ENCODE measurements at regions not wholly inside any gene's neighbourhood (a gene's known extent, or its start where the extent isn't known, plus 50 kb on each side); places are given as distances from the start of the nearest gene placed in this dataset.
A peak's percentile ranks its signal among the peaks of the same experiment; 100 is the strongest.

DNA sequence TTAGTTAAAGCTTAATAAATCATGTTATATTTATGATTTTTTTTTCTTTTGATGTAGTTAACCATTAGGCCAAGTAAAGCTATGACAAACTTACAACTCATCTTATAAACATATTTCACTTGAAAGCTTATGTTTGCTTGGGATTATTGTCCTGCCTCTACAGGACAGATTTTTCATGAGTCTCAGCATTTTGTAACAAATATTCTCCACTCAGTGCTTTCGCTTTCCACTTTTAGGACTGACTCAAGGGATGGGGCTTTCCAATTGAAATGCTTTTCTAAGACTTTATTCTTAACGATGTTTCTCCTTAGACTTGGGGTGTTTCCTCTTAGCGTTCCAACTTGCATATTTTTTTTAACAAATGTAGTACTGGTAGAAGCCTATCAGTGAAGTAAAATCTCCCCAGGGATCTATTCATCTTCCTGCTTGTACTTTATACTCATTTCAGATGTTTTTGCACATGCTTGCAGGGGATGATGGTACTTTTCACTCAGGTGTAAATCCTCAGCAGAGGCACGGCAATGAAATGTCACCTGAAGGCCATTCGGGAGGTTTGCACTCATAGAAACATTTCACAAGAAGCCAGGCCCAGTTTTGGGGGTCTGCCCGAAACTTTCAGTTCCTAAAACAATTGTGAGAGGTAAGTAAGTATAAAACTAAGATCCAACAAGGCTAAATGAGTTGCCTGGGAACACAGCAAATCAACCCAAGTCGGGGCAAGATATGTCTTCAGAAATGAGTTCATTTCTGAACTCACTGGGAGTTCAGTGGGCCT is 298.1 kb upstream of the FOXQ1 start:
- peaks cover 6% of the 10 kb centered on the region; the same call in 1 of the 2 replicates for H3K4me1 ChIP-seq (replicated peaks)
- H3K27me3 ChIP-seq (replicated peaks), result 0 out of 2 replicates have a peak, but pooled peaks cover 4% of the 10 kb centered on the region
- H3K4me3 ChIP-seq, result no peak overlapping the region
- no peak overlapping the region for H3K27ac ChIP-seq
- DNase-seq (ENCODE audit: low read depth in 1 of 2, low spot score in 2 of 2), result peak in 1 of 2 experiments; percentile 17
- H3K36me3 ChIP-seq, result no peaks in the 10 kb centered on the region
- H3K9me3 ChIP-seq (replicated peaks), result 0 out of 2 replicates have a peak, but pooled peaks cover 2% of the 10 kb centered on the region

DNA sequence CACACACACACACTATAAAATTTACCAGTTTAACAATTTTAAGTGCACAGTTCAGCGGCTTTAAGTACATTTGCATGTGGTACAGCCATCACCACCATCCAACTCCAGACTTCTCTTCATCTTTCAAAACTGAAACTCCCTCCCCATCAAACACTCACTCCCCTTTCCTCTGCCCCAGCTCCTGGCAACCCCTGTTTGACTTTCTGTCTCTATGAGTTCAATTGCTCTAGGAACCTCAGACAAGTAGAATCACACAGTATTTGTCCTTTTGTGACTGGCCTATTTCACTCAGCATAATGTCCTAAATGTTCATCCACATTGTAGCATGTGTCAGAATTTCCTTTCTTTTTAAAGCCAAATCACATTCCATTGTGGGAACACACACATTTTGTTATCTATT is 302.8 kb upstream of the FOXQ1 start:
- Histone ChIP-seq H3K27ac (no peak overlapping the region), H3K27me3 (replicated peaks) (no peaks in the 10 kb centered on the region)
- DNase-seq (ENCODE audit: low read depth in 1 of 2, low spot score in 2 of 2), result no peak

DNA sequence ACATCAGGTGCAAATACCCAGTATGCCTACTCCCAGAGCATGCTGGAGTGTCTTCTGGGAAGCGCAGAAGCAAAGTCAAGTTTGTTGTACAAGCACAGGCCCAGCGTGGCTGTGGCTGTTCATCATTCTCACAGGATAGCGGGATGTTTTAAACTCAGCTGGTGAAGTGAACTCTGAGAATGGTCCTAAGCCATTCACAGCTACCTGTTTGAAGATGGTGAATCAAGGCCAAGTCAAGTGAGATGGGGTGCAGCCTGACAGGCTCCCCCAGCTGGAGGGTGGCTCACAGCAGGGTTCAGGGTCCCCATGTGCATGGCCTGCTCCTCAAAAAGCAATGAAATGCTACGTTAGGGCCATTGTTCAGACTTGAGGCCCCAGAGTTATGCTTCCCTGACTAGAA is 304.7 kb upstream of the FOXQ1 start:
- Histone ChIP-seq H3K4me3 (no peak overlapping the region), H3K27ac (no peak overlapping the region), H3K36me3 (no peaks in the 10 kb centered on the region), H3K27me3 (replicated peaks) (no peaks in the 10 kb centered on the region), H3K9me3 (replicated peaks) (no peaks in the 10 kb centered on the region), H3K4me1 (replicated peaks) (peaks cover 14% of the 10 kb centered on the region)
- DNase-seq (ENCODE audit: low read depth in 1 of 2, low spot score in 2 of 2), result no peak

More for the DNA sequence above, 302.8 kb upstream of the FOXQ1 start:
- H3K36me3 ChIP-seq, result no peaks in the 10 kb centered on the region
- H3K4me1 ChIP-seq (replicated peaks), result peaks cover 19% of the 10 kb centered on the region
- H3K9me3 ChIP-seq (replicated peaks), result no peaks in the 10 kb centered on the region
- H3K4me3 ChIP-seq, result no peak overlapping the region

DNA sequence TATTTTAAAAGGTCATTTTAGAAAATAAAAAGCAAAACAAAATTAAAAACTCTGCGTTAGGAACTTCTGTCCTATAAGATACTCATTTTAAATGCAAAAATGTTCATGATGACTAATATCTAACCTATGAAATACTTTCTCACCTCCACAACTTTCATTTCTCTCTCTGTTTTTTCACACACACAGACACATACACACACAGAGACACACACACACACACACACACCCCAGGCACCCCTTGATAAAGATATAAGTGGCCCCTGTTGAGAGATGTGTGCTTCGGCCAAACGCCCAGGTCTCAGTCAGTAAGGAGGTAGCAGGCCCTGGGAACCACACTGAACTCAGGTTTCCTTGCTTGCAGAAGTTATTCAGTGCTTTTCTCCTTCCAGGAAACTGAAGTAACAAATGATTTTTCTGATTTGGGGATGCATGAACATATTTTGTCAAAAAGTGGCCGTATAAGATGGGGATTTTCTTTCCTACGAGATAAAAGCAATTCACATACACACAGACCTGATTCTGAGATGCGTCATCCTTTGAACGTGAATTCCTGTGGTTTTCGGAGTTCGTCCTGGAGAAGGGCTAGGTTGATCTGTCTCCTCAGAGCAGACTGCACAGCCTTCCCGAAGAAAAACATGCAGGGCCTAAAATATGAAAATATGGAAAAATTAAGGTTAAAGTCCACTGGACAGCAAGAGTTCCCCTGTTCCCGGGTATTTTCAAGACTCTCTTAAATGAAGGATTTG is 306.8 kb upstream of the FOXQ1 start:
- H3K4me1 ChIP-seq (replicated peaks), result peaks cover 21% of the 10 kb centered on the region
- H3K4me3 ChIP-seq, result no peak overlapping the region
- H3K9me3 ChIP-seq (replicated peaks), result no peaks in the 10 kb centered on the region; the same call in 1 of the 2 replicates
- H3K27ac ChIP-seq, result peak overlapping the region; percentile 38
- no peaks in the 10 kb centered on the region for H3K27me3 ChIP-seq (replicated peaks)
- no peaks in the 10 kb centered on the region for H3K36me3 ChIP-seq
- DNase-seq (ENCODE audit: low read depth in 1 of 2, low spot score in 2 of 2), result peak; percentile 62 to 70

DNA sequence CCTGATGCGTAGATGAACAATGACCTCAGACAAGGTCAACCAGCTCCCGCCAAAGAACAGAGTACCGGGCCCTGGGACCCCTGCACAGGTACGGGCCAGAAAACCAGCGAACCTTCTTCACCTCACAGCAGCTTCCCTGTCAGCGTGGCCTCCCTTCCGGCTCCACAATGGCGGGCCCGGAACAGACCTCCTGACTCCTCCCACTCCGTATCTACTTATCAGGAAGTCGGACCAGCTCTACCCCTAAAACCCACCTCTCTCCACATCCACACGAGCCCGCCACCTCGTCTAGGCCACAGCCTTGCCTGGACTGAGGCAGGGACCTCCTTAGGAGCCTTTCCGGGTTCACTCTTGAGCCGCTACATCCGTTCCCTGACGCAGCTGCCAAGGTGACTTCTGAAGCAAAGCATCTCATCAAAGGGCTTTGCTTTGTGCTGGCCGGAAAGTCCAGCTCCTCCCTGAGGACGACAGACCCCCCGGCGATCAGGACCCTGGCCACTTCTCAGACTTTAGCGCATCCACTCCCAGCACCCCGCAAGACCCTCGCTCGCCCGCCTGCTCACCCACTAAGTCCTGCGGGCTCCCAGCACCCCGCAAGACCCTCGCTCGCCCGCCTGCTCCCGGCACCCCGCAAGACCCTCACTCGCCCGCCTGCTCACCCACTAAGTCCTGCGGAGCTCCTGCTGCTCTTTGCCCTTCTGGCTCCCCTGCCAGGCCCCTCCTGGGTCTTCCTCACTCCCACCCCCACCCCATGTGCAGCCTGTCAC is 308.3 kb upstream of the FOXQ1 start:
- peaks cover 21% of the 10 kb centered on the region for H3K4me1 ChIP-seq (replicated peaks)
- H3K9me3 ChIP-seq (replicated peaks), result no peaks in the 10 kb centered on the region; the same call in 1 of the 2 replicates
- no peaks in the 10 kb centered on the region for H3K27me3 ChIP-seq (replicated peaks)
- H3K36me3 ChIP-seq, result no peaks in the 10 kb centered on the region
- DNase-seq (ENCODE audit: low read depth in 1 of 2, low spot score in 2 of 2), result no peak
- H3K4me3 ChIP-seq, result no peak overlapping the region
- no peak overlapping the region for H3K27ac ChIP-seq

DNA sequence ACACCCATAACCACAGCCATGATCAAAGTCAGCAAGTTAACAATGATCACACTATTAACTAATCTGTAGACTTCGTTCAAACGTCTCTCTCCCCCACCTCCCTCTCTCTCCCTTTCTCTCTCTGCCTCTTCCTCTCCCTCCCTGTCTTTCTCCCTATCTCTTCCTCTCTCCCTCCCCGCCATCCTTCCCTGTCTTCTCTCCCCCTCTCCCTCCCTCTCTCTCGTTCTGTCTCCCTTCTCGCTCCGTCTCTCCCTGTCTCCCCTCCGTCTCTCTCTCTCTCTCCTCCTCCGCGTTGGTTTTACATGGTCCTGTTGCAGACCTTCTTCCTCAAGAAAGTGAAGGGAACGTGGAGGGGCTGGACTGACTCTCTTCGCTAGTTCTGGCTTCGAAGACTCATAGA is 308.9 kb upstream of the FOXQ1 start:
- Histone ChIP-seq H3K27ac (no peak overlapping the region), H3K9me3 (replicated peaks) (no peaks in the 10 kb centered on the region; the same call in 1 of the 2 replicates), H3K36me3 (no peaks in the 10 kb centered on the region), H3K27me3 (replicated peaks) (no peaks in the 10 kb centered on the region), H3K4me1 (replicated peaks) (peaks cover 21% of the 10 kb centered on the region), H3K4me3 (no peak overlapping the region)
- DNase-seq (ENCODE audit: low read depth in 1 of 2, low spot score in 2 of 2), result no peak

DNA sequence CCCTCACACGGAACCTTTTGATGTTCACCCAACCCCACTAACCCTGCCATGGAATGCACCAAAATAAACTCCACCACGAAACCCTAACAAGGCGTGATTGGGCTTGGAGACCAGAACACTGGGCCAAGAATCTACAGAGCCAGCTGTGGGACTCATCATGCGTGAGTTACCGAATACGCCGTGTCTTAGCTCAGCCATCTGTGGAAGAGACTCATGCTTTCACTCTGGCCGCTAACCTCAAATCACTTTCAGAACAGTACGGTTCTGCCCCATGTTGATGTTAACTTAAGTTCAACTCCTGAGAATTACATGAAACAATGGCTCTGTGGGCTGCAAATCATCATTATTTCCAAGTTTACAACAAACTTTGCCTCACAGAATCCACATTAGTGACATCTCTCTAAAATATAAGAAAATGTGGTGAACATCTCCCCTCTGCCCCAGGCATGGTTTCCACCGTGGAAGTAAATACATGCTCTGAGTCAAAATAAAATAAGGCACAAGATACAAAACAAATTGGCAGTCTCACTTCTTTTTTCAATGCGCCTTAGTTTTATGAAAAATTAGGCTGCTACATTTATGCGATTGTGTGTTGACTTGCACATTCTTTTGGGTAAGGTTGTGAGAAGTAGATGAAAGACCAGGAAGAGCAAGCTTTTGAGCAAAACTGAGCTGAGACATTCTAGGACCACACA is 308.9 kb upstream of the EXOC2 start:
- Histone ChIP-seq H3K36me3 (no peaks in the 10 kb centered on the region), H3K4me1 (replicated peaks) (peaks cover 21% of the 10 kb centered on the region), H3K27me3 (replicated peaks) (no peaks in the 10 kb centered on the region), H3K4me3 (no peak overlapping the region), H3K27ac (no peak overlapping the region), H3K9me3 (replicated peaks) (no peaks in the 10 kb centered on the region; the same call in 1 of the 2 replicates)
- peak in 1 of 2 experiments; percentile 30 for DNase-seq (ENCODE audit: low read depth in 1 of 2, low spot score in 2 of 2)

DNA sequence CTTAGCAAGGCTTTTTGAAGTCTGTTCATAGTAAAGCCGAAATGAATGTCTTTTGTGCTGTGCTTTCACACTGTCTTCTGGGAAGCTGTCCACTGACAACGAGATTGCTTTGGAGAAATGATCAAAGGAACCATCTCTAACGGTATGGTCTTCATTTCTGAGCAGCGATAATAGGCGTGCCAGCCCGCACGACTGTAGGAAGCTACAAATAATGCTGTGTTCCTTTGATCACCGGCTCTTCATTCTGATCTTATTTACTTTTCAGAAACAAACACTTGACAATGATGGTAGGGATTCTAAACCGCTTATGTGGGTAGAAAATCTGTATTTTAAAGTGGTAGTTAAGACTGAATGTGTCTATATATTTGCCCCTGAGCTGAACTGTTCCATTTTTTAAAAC is 306.6 kb upstream of the EXOC2 start:
- no peak overlapping the region for H3K27ac ChIP-seq
- no peaks in the 10 kb centered on the region; the same call in 1 of the 2 replicates for H3K9me3 ChIP-seq (replicated peaks)
- no peak for DNase-seq (ENCODE audit: low read depth in 1 of 2, low spot score in 2 of 2)
- H3K4me1 ChIP-seq (replicated peaks), result peaks cover 9% of the 10 kb centered on the region
- no peaks in the 10 kb centered on the region for H3K36me3 ChIP-seq
- H3K27me3 ChIP-seq (replicated peaks), result no peaks in the 10 kb centered on the region
- H3K4me3 ChIP-seq, result no peak overlapping the region

DNA sequence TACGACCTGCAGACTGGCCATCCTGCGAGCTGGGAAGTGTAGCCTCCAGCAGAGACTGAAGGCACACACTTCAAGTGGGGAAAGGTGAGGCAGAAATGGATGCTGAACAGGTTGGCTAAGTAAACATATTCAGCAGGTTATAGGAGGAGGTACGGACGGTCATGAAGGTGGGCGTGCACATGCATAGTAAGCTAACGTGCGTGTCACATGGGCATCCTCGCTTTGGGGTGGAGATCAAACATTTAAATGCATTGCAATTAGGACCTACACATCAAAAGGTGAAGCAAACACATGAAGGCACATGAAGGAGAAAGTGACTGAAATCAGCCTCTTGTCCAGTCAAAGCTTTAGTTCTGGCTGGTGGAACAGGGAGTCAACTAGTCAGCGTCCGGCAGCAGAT is 305.6 kb upstream of the EXOC2 start:
- no peaks in the 10 kb centered on the region for H3K36me3 ChIP-seq
- no peak overlapping the region for H3K27ac ChIP-seq
- H3K4me1 ChIP-seq (replicated peaks), result peaks cover 9% of the 10 kb centered on the region
- DNase-seq (ENCODE audit: low read depth in 1 of 2, low spot score in 2 of 2), result no peak
- no peaks in the 10 kb centered on the region for H3K27me3 ChIP-seq (replicated peaks)
- no peaks in the 10 kb centered on the region; the same call in 1 of the 2 replicates for H3K9me3 ChIP-seq (replicated peaks)
- H3K4me3 ChIP-seq, result no peak overlapping the region

DNA sequence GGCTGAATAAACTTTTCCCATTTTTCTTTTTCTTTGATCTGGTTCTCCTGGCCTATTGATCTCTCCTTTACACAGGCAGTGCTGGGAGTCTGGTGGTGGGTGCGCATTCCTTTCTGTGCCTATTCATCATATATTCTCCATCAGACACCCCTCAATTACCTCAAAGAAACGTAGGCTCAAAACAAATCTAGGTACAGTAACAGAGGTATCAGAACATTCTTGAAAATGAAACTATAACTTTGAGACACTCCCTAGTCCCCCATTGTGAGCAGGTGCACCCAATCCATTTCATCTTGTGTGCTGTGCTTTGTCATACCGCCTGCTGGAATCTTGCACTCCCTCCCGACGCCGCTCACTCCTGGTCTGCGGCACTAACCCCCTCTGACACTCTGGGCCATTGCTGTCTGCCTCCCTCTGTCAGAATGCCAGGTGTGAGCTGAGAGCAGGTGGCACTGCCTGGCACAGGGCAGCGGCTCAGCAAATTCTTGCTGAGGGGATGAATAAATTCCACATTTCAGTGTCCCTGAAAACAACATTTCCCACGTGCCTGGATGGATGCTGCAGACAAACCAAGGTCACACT is 303.4 kb upstream of the EXOC2 start:
- no peak overlapping the region for H3K27ac ChIP-seq
- no peak for DNase-seq (ENCODE audit: low read depth in 1 of 2, low spot score in 2 of 2)
- H3K4me1 ChIP-seq (replicated peaks), result no peaks in the 10 kb centered on the region; the same call in 1 of the 2 replicates
- H3K36me3 ChIP-seq, result no peaks in the 10 kb centered on the region
- no peak overlapping the region for H3K4me3 ChIP-seq
- H3K9me3 ChIP-seq (replicated peaks), result no peaks in the 10 kb centered on the region; the same call in 1 of the 2 replicates
- H3K27me3 ChIP-seq (replicated peaks), result no peaks in the 10 kb centered on the region

DNA sequence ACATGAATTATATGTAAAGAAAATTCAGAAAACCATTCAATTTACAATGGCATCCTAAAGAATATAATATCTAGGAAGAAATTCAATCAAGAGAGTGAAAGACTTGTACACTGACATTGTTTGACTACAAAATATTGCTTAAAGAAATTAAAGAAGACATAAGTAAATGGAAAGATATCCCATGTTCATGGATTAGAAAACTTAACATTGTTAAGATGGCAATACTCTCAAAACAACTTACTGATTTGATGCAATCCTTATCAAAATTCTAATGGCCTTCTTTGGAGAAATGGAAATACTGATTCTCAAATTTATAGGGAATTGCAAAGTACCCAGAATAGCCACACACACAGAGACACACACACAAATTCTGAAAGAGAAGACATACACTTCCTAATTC is 298.3 kb upstream of the EXOC2 start:
- no peak for DNase-seq (ENCODE audit: low read depth in 1 of 2, low spot score in 2 of 2)
- no peaks in the 10 kb centered on the region for H3K4me1 ChIP-seq (replicated peaks)
- no peaks in the 10 kb centered on the region for H3K27me3 ChIP-seq (replicated peaks)
- H3K9me3 ChIP-seq (replicated peaks), result no peaks in the 10 kb centered on the region
- no peaks in the 10 kb centered on the region for H3K36me3 ChIP-seq
- no peak overlapping the region for H3K4me3 ChIP-seq
- no peak overlapping the region for H3K27ac ChIP-seq

DNA sequence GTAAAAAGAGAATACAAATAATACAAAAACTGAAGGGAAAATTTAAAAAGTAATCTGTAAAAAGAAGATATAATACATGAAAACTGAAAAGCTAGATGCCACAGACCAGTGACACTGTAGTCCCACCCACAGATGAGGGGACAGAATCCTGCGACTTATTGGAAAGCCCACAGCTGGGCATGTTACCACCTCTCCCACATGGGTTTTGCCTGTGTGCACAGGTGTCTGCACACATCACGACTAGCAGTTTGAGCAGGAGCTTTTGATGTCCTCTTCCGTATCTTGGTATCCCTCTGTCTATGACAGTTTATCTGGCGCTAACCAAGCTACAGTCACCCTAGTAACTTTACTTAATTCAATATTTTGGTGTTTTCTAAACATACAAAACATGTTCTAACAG is 291.1 kb upstream of the EXOC2 start:
- no peaks in the 10 kb centered on the region; the same call in 1 of the 2 replicates for H3K4me1 ChIP-seq (replicated peaks)
- no peaks in the 10 kb centered on the region for H3K9me3 ChIP-seq (replicated peaks)
- H3K4me3 ChIP-seq, result no peak overlapping the region
- no peaks in the 10 kb centered on the region for H3K27me3 ChIP-seq (replicated peaks)
- no peak for DNase-seq (ENCODE audit: low read depth in 1 of 2, low spot score in 2 of 2)
- no peaks in the 10 kb centered on the region for H3K36me3 ChIP-seq
- no peak overlapping the region for H3K27ac ChIP-seq

Measured in SJSA1 (cell line).